T47D (cell line): ENCODE measurements at regions not wholly inside any gene's neighbourhood (a gene's known extent, or its start where the extent isn't known, plus 50 kb on each side); places are given as distances from the start of the nearest gene placed in this dataset.

Experiments used
- DNase-seq, 2 experiments: peaks; one replicate each; pipeline versions ENCODE4 v3.0.0 to v3.0.0-alpha.2; 2011 to 2012; ENCODE audit warnings: low read depth in 1 of 2, low spot score in 1 of 2
- JUND ChIP-seq: IDR thresholded peaks from 2 replicates; pipeline ENCODE4 v1.6.1; 2012; ENCODE audit warnings: low read depth
- in situ Hi-C: cut with HindIII; loops from 2 replicates; pipeline ENCODE4 v1.10.0; 2016; ENCODE audit warnings: low sequenced_read_pairs, low pct_unique_long_range_greater_than_20kb

GRCh38 chr9:73596321-73596720, 444.7 kb downstream of the ANXA1 start:
- DNase-seq: no peak
- TF ChIP-seq JUND: no peak
- in situ Hi-C loops: no loop called here

GRCh38 chr9:73597039-73597438, 445.4 kb downstream of the ANXA1 start:
- no peak for TF ChIP-seq JUND
- in situ Hi-C loops: no loop called here
- DNase-seq: no peak

DNA sequence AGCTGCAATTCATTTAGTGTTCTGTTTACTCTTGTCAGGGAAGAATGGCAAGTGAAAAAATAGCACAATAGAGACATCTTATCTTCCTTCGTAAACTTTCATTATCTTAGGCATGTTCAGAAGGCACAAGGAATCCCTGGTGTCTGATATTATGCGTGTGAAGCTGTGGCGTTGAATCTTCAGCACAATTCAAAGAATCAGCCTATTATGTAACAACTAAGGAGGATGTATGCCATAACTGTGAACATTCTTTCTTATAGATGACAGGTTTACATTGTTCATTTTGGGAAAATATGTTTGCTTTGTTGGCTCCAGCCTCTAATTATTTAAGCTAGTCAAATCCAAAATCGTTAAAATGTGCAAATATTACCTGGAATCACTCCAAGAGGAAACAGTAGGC, 446.1 kb downstream of the ANXA1 start:
- in situ Hi-C loops: no loop called here

GRCh38 chr9:73609381-73609780, 457.7 kb downstream of the ANXA1 start:
- no peak for TF ChIP-seq JUND
- no peak for DNase-seq
- in situ Hi-C loops: no loop called here

More for the DNA sequence above, 446.1 kb downstream of the ANXA1 start:
- TF ChIP-seq JUND: no peak
- no peak for DNase-seq

DNA sequence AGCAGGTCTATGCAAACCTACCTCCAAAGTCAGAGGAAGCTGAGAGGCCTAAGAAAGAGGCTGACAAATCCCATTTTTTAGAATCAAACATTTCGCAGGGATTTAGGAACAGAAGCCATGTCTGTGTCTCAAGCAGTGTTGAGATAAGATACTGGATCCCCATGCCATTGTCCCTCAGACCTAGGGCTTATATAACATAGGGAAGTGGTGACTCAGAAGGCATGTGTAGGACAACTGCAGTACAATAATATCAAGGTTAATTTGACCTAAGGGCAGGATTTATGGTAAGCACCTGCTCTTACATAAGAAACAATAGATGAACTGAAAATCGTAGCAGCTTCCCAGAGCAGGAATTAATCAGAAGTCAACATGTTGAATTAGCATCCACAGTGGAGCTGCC, 459.4 kb downstream of the ANXA1 start:
- TF ChIP-seq JUND: no peak
- DNase-seq: no peak
- in situ Hi-C loops: no loop called here

- in situ Hi-C loops: no loop called here
- DNase-seq: no peak
- TF ChIP-seq JUND: no peak
These were observed 461.5 kb downstream of the ANXA1 start for GRCh38 chr9:73613092-73613701.

DNA sequence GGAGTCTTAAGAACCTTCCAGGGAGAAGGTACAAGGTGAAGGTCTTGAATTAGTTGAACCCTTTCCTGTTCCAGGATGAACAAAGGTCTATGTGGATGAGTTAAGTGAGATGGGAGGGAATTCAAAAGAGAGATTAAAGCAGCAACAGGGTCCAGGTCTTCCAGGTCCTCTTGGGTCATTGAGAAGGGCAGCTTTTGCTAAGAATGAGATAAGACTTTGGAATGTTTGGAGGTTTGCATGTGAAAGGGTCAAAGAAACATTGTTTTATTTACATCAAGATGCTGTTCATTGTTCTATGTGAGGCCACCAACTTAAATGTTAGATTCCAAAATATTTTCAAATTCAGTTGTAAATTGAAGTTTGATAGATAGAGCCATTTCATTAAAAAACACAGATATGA, 463.9 kb downstream of the ANXA1 start:
- DNase-seq: no peak
- in situ Hi-C loops: no loop called here
- TF ChIP-seq JUND: no peak

- in situ Hi-C loops: no loop called here
- TF ChIP-seq JUND: no peak
- no peak for DNase-seq
These were observed 465.9 kb downstream of the ANXA1 start for GRCh38 chr9:73617586-73617985.

- DNase-seq: no peak
- in situ Hi-C loops: no loop called here
- no peak for TF ChIP-seq JUND
These were observed 489.3 kb downstream of the ANXA1 start for GRCh38 chr9:73640971-73641370.

DNA sequence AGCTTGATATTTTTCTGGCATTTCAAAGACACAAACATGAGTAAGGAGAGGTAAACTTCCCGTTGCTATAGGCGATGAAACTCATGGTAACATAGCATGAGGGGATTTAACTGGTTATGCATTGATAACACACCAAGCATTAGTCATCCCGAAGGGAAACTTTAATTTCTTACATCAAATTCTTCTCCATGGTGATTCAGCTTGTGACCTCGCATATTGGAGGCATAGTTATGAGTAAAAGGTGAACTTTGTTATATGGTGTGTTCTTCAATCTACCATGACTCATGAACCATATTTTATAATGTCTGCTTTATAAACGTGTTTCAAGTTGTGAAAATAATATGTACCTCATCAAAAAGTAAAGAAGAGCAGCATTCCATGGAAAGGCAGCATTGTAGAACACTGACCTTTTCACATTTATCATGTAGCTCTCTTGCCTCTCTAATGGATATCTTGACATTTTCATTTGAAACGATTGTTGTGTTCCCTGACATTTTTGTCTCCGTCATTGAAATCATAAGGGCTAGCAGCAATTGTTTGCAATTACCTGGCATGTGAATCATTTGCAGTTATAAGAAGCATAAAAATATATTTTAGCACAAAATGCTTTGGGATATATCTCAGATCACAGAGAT, 491.8 kb downstream of the ANXA1 start:
- DNase-seq: no peak
- in situ Hi-C loops: no loop called here
- no peak for TF ChIP-seq JUND

- DNase-seq: no peak
- in situ Hi-C loops: no loop called here
- no peak for TF ChIP-seq JUND
These were observed 495.9 kb downstream of the ANXA1 start for GRCh38 chr9:73647560-73647959.

DNA sequence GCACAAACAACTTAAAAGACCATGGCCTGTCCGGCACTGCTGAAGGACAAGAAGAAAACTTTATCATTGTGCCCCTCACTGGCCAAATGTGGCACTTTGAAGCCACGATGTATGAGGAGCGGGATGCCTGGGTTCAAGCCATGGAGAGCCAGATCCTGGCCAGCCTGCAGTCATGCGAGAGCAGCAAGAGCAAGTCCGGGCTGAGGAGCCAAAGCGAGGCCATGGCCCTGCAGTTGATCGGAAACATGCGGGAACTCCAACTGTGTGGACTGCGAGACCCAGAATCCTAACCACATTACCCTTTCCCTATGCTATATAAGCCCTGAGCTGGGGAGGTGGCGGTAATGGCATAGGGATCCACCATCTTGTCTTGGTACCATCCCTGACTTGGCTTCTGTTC, 497.9 kb downstream of the ANXA1 start:
- DNase-seq: no peak
- TF ChIP-seq JUND: no peak
- in situ Hi-C loops: no loop called here

DNA sequence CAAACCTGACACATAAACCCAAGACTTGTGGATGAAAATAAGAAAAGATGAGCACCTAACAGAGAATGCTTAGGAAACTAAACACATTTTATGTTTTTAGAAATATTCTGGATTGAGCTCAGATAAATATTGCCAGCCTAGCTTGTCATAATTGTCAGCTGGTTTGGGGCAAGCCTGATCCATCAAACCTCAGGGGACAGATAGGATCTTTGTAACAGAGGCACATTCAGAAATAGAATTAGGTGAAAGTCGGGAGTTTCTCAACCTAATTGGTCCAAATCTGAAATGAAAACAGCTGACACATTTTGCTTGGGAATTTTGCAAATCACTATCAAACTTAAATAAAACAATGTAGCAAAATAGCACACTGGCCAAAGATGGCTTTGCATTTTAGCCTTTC, 503.7 kb downstream of the ANXA1 start:
- in situ Hi-C loops: no loop called here
- no peak for DNase-seq
- no peak for TF ChIP-seq JUND

DNA sequence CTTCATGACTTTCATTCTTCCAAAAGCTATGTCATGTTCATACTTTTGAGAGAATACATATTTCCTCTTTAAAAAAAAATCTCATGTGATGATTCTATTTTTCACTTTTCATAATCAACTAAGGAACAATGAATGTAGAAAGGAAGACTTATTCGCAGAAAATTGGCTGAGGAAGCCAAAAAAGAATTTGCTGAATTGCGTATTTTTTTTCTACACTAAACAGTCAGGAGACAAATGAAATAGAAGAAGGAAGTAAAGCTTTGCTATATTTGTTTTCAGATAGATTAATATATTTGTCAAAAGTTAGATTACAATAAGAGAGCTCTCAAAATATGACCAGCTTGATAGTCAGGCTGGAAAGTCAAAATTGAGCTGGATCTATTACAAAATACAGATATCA, 504.2 kb downstream of the ANXA1 start:
- in situ Hi-C loops: no loop called here
- TF ChIP-seq JUND: no peak
- no peak for DNase-seq
